SK-N-SH (cell line): ENCODE measurements at regions not wholly inside any gene's neighbourhood (a gene's known extent, or its start where the extent isn't known, plus 50 kb on each side); places are given as distances from the start of the nearest gene placed in this dataset.

Experiments used
- CTCF ChIA-PET: fragments of 300-600, 350-600 bp; formaldehyde crosslinking; extraction: SDS; loops from one replicate; lab custom pipeline; 2021; lab: Yijun Ruan, JAX
- POLR2A ChIA-PET: fragments of 350-600 bp; sonication (Branson Sonifier 250); formaldehyde crosslinking; extraction: SDS; loops from one replicate; lab custom pipeline; 2020; ENCODE audit warnings: antibody characterized with exemption, inconsistent platforms; lab: Yijun Ruan, JAX
- DNase-seq: peaks from one replicate; pipeline ENCODE4 v3.0.0; 2012
- H2AFZ ChIP-seq: fragments of 200-600 bp; sonication (generic); 2 replicates; pipeline ENCODE4 v1.8.1; 2016; ENCODE audit warnings: antibody characterized with exemption, mild to moderate bottlenecking, low read depth
- H3F3A ChIP-seq: fragments of 200-600 bp; sonication (generic); replicated peaks from 2 replicates; pipeline ENCODE3; 2016; ENCODE audit warnings: antibody characterized with exemption, mild to moderate bottlenecking; ENCODE audit not compliant: insufficient read depth
- H3K27ac ChIP-seq, 2 experiments: fragments of 200-500 bp in 1 of 2; fragments of 200-600 bp in 1 of 2; sonication (Bioruptor generic) in 1 of 2; sonication (generic), shearing (Covaris generic) in 1 of 2; 2 replicates each; pipeline versions ENCODE4 v1.5.1 to v1.6.1; 2014 to 2016; ENCODE audit warnings: low read depth in 2 of 2, inconsistent platforms in 1 of 2, low read length in 1 of 2, mild to moderate bottlenecking in 1 of 2, mixed read lengths in 1 of 2
- H3K27me3 ChIP-seq: fragments of 200-600 bp; sonication (generic), shearing (Covaris generic); 2 replicates; pipeline ENCODE4 v1.6.1; 2016; ENCODE audit warnings: mixed run types; ENCODE audit not compliant: insufficient read depth
- H3K36me3 ChIP-seq, 2 experiments: fragments of 200-500 bp in 1 of 2; fragments of 200-600 bp in 1 of 2; sonication (Bioruptor generic) in 1 of 2; sonication (generic) in 1 of 2; replicated peaks in 1 of 2; 2 replicates each; pipeline versions ENCODE3 to v1.5.1; 2014 to 2016; ENCODE audit warnings: low read length in 1 of 2, mild to moderate bottlenecking in 1 of 2; ENCODE audit not compliant: insufficient read depth in 2 of 2, control insufficient read depth in 1 of 2
- H3K4me1 ChIP-seq, 2 experiments: fragments of 200-500 bp in 1 of 2; fragments of 200-600 bp in 1 of 2; sonication (Bioruptor generic) in 1 of 2; sonication (generic), shearing (Covaris generic) in 1 of 2; 2 replicates each; pipeline versions ENCODE4 v1.5.1 to v1.6.1; 2014 to 2016; ENCODE audit warnings: low read depth in 1 of 2, low read length in 1 of 2, mixed run types in 1 of 2; ENCODE audit not compliant: insufficient read depth in 2 of 2, control insufficient read depth in 1 of 2
- H3K4me2 ChIP-seq: fragments of 200-600 bp; sonication (generic), shearing (Covaris generic); 2 replicates; pipeline ENCODE4 v1.6.1; 2017; ENCODE audit warnings: mixed run types
- H3K4me3 ChIP-seq, 2 experiments: fragments of 200-500 bp in 1 of 2; fragments of 200-600 bp in 1 of 2; sonication (Bioruptor generic) in 1 of 2; sonication (generic), shearing (Covaris generic) in 1 of 2; 2 replicates each; pipeline versions ENCODE4 v1.5.1 to v1.8.1; 2014 to 2016; ENCODE audit warnings: low read depth in 2 of 2, inconsistent platforms in 1 of 2, low read length in 1 of 2, mild to moderate bottlenecking in 1 of 2, mixed read lengths in 1 of 2, moderate library complexity in 1 of 2
- H3K79me2 ChIP-seq: fragments of 200-600 bp; sonication (generic); 2 replicates; pipeline ENCODE4 v1.8.1; 2017; ENCODE audit warnings: mild to moderate bottlenecking; ENCODE audit not compliant: insufficient read depth
- H3K9ac ChIP-seq: fragments of 200-600 bp; sonication (generic); 2 replicates; pipeline ENCODE4 v1.6.1; 2017; ENCODE audit warnings: mixed run types
- H3K9me2 ChIP-seq: fragments of 200-600 bp; sonication (generic); 2 replicates; pipeline ENCODE4 v1.6.1; 2017; ENCODE audit warnings: mixed run types
- H3K9me3 ChIP-seq: fragments of 200-600 bp; sonication (generic); 2 replicates; pipeline ENCODE4 v1.6.1; 2017; ENCODE audit warnings: mixed run types, mild to moderate bottlenecking, moderate library complexity
- H4K20me1 ChIP-seq: fragments of 200-600 bp; sonication (generic); 2 replicates; pipeline ENCODE4 v1.6.1; 2017; ENCODE audit warnings: mild to moderate bottlenecking, mixed run types; ENCODE audit not compliant: insufficient read depth
- CHD2 ChIP-seq: fragments of 150-350 bp; IDR thresholded peaks from 2 replicates; pipeline ENCODE4 v1.6.1; 2018; ENCODE audit warnings: low read length; ENCODE audit not compliant: partially characterized antibody
- CTCF ChIP-seq: fragments of 200-600 bp; sonication (generic); IDR thresholded peaks from 2 replicates; pipeline ENCODE4 v1.6.1; 2017; ENCODE audit warnings: antibody characterized with exemption, mild to moderate bottlenecking, moderate library complexity
- EP300 ChIP-seq, 2 experiments: IDR thresholded peaks; 2 replicates each; pipeline versions ENCODE4 v1.4.0 to v1.6.1; 2012; ENCODE audit warnings: borderline replicate concordance in 1 of 2, low read depth in 1 of 2, low read length in 1 of 2
- FOSL2 ChIP-seq: IDR thresholded peaks from 2 replicates; pipeline ENCODE4 v1.4.0; 2012; ENCODE audit warnings: low read depth, mild to moderate bottlenecking, moderate library complexity, borderline replicate concordance
- FOXM1 ChIP-seq: IDR thresholded peaks from 2 replicates; pipeline ENCODE4 v1.4.0; 2012; ENCODE audit warnings: low read depth, mild to moderate bottlenecking
- MEF2A ChIP-seq: IDR thresholded peaks from 2 replicates; pipeline ENCODE4 v1.4.0; 2012; ENCODE audit warnings: low read depth, borderline replicate concordance
- NFIC ChIP-seq: IDR thresholded peaks from 2 replicates; pipeline ENCODE4 v1.4.0; 2012; ENCODE audit warnings: borderline replicate concordance
- POLR2AphosphoS5 ChIP-seq: IDR thresholded peaks from 2 replicates; pipeline ENCODE4 v1.6.1; 2012; ENCODE audit warnings: low read depth, low read length
- TCF12 ChIP-seq: IDR thresholded peaks from 2 replicates; pipeline ENCODE4 v1.4.0; 2012
- ZBTB33 ChIP-seq: IDR thresholded peaks from 2 replicates; pipeline ENCODE4 v1.4.0; 2012; ENCODE audit warnings: low read depth, borderline replicate concordance
- WGBS: methylation state at CpG from one replicate; pipeline ENCODE4 v1.1.6; 2017; ENCODE audit warnings: low lambda C conversion rate; 5-methylcytosine and 5-hydroxymethylcytosine counted together
- TF ChIP-seq, protein P1 (sequence below): IDR thresholded peaks from 2 replicates; pipeline ENCODE4 v1.4.0; 2012; ENCODE audit warnings: low read depth

DNA sequence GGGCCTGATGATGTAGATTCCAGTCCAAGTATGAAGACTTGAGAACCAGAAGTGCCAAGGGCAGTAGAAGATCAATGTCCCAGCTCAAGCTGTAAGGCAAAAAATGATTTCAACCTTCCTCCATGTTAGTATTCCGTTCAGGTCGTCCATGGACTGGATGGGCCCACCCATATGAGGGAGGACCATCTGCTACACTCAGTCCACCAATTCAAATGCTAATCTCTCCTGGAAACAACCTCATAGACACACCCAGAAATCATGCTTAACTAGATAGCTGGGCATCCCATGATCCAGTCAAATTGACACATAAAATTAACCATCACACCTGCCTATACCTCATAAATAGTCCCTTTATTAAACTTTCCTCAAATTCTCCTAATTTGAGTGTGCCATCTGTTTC is 73.3 kb upstream of the NFASC start:
- no peaks in the 10 kb centered on the region for H4K20me1 ChIP-seq
- no peaks in the 10 kb centered on the region for H3K79me2 ChIP-seq
- DNase-seq = no peak
- no peaks in the 10 kb centered on the region for H3F3A ChIP-seq
- 13% methylated on average over 2 of the region's 2 CpGs for WGBS
- TF ChIP-seq CHD2 (no peak), FOSL2 (no peak), TCF12 (no peak), CTCF (no peak), FOXM1 (no peak), POLR2AphosphoS5 (no peak), EP300 (IDR thresholded peaks at IDR 0.05; ENCODE audit: borderline replicate concordance in 1 of 2, low read depth in 1 of 2, low read length in 1 of 2) (no peak), MEF2A (no peak), NFIC (no peak)
- TF ChIP-seq, protein P1, sequence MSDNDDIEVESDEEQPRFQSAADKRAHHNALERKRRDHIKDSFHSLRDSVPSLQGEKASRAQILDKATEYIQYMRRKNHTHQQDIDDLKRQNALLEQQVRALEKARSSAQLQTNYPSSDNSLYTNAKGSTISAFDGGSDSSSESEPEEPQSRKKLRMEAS = no peak
- H3K4me2 ChIP-seq = no peak overlapping the region
- no peak overlapping the region for H2AFZ ChIP-seq
- H3K9me3 ChIP-seq = no peaks in the 10 kb centered on the region
- H3K27ac ChIP-seq = no peak overlapping the region
- H3K36me3 ChIP-seq = no peaks in the 10 kb centered on the region
- H3K4me3 ChIP-seq = no peak overlapping the region
- peaks cover 27% of the 10 kb centered on the region; the same call in 1 of the 2 replicates for H3K27me3 ChIP-seq
- H3K9ac ChIP-seq = no peak overlapping the region
- CTCF ChIA-PET = interaction anchor here (0.8 to 11.2 kb wide), 5 partner anchors 9 to 227 kb away, joined by 3 to 271 read pairs (median 3); no protein-coding TSS in a partner anchor
- H3K9me2 ChIP-seq = no peaks in the 10 kb centered on the region
- peaks cover 0 to 5% of the 10 kb centered on the region in 2 experiments; a peak in 2 of 4 replicates for H3K4me1 ChIP-seq
- POLR2A ChIA-PET = no interaction called here

DNA sequence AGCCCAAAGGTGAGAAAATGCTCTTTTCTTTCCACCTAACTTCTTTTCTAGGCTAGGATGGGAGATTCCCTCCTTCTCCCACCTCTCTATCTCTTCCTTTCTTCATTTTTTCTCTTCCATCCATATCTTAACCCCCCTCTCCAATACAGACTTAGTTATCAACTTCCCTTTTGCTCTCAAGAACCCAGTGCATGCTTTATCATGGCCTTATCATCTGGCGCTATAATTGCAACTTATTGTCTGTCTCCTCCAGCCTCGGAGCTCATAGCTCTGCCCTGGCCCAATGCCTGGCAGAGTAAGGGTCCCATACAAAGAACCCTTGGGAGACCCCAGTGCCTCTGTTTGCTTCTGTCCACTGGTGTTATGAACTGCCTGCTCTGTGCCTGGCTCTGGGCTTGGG is 71.0 kb upstream of the NFASC start:
- no peak overlapping the region for H2AFZ ChIP-seq
- 55% methylated on average over 2 of the region's 2 CpGs for WGBS
- H3K79me2 ChIP-seq = no peaks in the 10 kb centered on the region
- CTCF ChIA-PET = interaction anchor here (0.6 to 17.6 kb wide), 6 partner anchors 6 to 226 kb away, joined by 3 to 568 read pairs (median 10); no protein-coding TSS in a partner anchor
- H3K4me1 ChIP-seq = no peaks in the 10 kb centered on the region
- no peaks in the 10 kb centered on the region for H3K9me3 ChIP-seq
- H3K27me3 ChIP-seq = peaks cover 8% of the 10 kb centered on the region; the same call in 1 of the 2 replicates
- no peak for TF ChIP-seq ZBTB33
- no peaks in the 10 kb centered on the region for H4K20me1 ChIP-seq
- no peak overlapping the region for H3K4me3 ChIP-seq
- no peaks in the 10 kb centered on the region for H3F3A ChIP-seq
- H3K9me2 ChIP-seq = no peaks in the 10 kb centered on the region
- H3K27ac ChIP-seq = no peak overlapping the region
- no peak overlapping the region for H3K4me2 ChIP-seq
- no peak for DNase-seq
- no peaks in the 10 kb centered on the region for H3K36me3 ChIP-seq
- no peak overlapping the region for H3K9ac ChIP-seq
- POLR2A ChIA-PET = no interaction called here
